Body of pancreas (tissue), 4 donors: ENCODE measurements at regions not wholly inside any gene's neighbourhood (a gene's known extent, or its start where the extent isn't known, plus 50 kb on each side); places are given as distances from the start of the nearest gene placed in this dataset.

Experiments used
- ATAC-seq: fragments of 150-250 bp; one replicate; pipeline ENCODE4 v1.9.1; 2016
- DNase-seq, 4 donors: peaks; one replicate each; pipeline ENCODE4 v3.0.0-alpha.2; 2019
- H3K27ac ChIP-seq, 4 donors: fragments of 200-600 bp; sonication (generic); 1 replicate in 3 of 4; 2 replicates in 1 of 4; pipeline versions ENCODE4 v1.5.1 to v1.6.1; 2016 to 2019; ENCODE audit warnings: mild to moderate bottlenecking in 1 of 4, mixed read lengths in 1 of 4, moderate library complexity in 1 of 4
- H3K27me3 ChIP-seq, 2 donors: fragments of 200-600 bp; sonication (generic); one replicate each; pipeline ENCODE4 v1.6.0; 2016; ENCODE audit warnings: mild to moderate bottlenecking in 1 of 2
- H3K36me3 ChIP-seq, 2 donors: fragments of 200-600 bp; sonication (generic); replicated peaks in 1 of 2; 2 replicates each; pipeline ENCODE4 v1.5.1; 2016; ENCODE audit warnings: low read depth in 2 of 2; ENCODE audit not compliant: insufficient read depth in 1 of 2
- H3K4me1 ChIP-seq: fragments of 200-600 bp; sonication (generic); one replicate; pipeline ENCODE4 v1.6.0; 2016
- H3K4me3 ChIP-seq, 2 donors: fragments of 200-600 bp; sonication (generic); 1 replicate in 1 of 2; 2 replicates in 1 of 2; pipeline ENCODE4 v1.5.1; 2016 to 2019
- H3K9me3 ChIP-seq, 3 donors: fragments of 200-600 bp; sonication (generic); 1 replicate in 2 of 3; 2 replicates in 1 of 3; pipeline ENCODE4 v1.5.1; 2016
- CTCF ChIP-seq, 7 experiments: fragments of 450-650 bp in 4 of 7; fragments of 200-600 bp in 3 of 7; sonication (generic) in 3 of 7; IDR thresholded peaks; one replicate each; pipeline ENCODE4 v1.5.1; 2016 to 2019; ENCODE audit warnings: antibody characterized with exemption in 7 of 7
- POLR2A ChIP-seq, 3 donors: fragments of 450-650 bp; IDR thresholded peaks; one replicate each; pipeline ENCODE4 v1.6.1; 2016; ENCODE audit warnings: antibody characterized with exemption in 3 of 3, mild to moderate bottlenecking in 2 of 3
- WGBS, 2 donors: methylation state at CpG; one replicate each; pipeline ENCODE4 v1.1.5; 2017; 5-methylcytosine and 5-hydroxymethylcytosine counted together
- intact Hi-C: fragments of 100-400 bp; cut with DNase I; formaldehyde crosslinking; loops from one replicate; pipeline ENCODE4 v1.15.1; 2023

DNA sequence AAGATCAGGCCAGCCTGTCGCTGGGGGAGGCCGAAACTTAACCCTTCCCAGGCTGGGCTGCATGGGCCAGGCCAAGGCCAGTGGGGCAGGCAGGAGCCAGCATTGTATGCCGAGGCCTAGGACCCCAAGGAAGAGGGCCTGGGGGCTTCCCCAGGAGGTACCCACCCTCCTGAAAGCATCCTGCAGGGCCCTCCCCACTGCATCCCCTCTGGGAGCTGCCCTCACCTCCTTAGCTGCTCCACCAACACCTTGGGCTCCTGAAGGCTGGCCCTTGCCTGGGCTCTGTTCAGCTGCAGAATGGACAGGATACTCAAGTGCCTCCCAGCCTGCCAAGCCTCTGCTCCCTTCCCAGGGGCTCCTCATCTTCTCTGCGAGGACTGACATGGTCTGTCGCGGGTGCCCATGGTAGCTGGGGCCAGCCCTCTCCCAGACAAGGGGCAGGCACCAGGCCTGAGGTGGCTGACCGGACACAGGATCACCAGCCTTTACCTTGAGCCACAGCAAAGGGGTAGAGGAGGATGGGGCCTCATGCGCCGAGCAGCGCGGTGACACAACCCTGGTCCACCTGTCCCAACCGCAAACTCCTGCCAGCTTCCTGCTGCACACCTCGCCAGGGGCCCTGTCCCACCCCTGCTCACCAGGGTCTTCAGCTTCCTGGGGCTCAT is 94.2 kb downstream of the MICALL2 start:
- Histone ChIP-seq H3K36me3 (no peaks in the 10 kb centered on the region), H3K4me3 (no peak overlapping the region), H3K9me3 (peaks cover 0 to 8% (median 0%) of the 10 kb centered on the region in 3 donors), H3K27ac (no peak overlapping the region), H3K4me1 (no peaks in the 10 kb centered on the region), H3K27me3 (peaks cover 0 to 16% of the 10 kb centered on the region in 2 donors)
- intact Hi-C loops = no loop called here
- 77% methylated on average over 13 of the region's 13 CpGs; no CpG with 5 or more reads in 1 of the 2 donors for WGBS, 2 donors
- ATAC-seq (no peak), DNase-seq (no peak)
- TF ChIP-seq CTCF (IDR thresholded peaks at IDR 0.05) = no peak
- TF ChIP-seq POLR2A (IDR thresholded peaks at IDR 0.05) = no peak

GRCh38 chr7:1365846-1366245 is 93.4 kb downstream of the MICALL2 start:
- Histone ChIP-seq H3K4me3 (no peak overlapping the region), H3K36me3 (no peaks in the 10 kb centered on the region), H3K9me3 (peaks cover 0 to 8% (median 0%) of the 10 kb centered on the region in 3 donors), H3K27ac (no peak overlapping the region), H3K4me1 (no peaks in the 10 kb centered on the region), H3K27me3 (peaks cover 0 to 23% of the 10 kb centered on the region in 2 donors)
- TF ChIP-seq CTCF (IDR thresholded peaks at IDR 0.05) (no peak), POLR2A (IDR thresholded peaks at IDR 0.05) (no peak)
- intact Hi-C loops = no loop called here
- ATAC-seq = no peak
- WGBS, 2 donors = 78 to 85% methylated on average over 5 to 7 of the region's 7 CpGs
- DNase-seq = no peak

GRCh38 chr7:1366801-1367405 is 92.4 kb downstream of the MICALL2 start:
- Histone ChIP-seq H3K4me1 (no peaks in the 10 kb centered on the region), H3K36me3 (no peaks in the 10 kb centered on the region), H3K4me3 (no peak overlapping the region), H3K27me3 (peaks cover 0 to 28% of the 10 kb centered on the region in 2 donors), H3K27ac (no peak overlapping the region), H3K9me3 (peaks cover 0 to 8% (median 0%) of the 10 kb centered on the region in 3 donors)
- TF ChIP-seq CTCF (IDR thresholded peaks at IDR 0.05) (no peak), POLR2A (IDR thresholded peaks at IDR 0.05) (no peak)
- 17 to 42% methylated on average over 2 to 13 of the region's 13 CpGs for WGBS, 2 donors
- DNase-seq = no peak
- no peak for ATAC-seq
- intact Hi-C loops = no loop called here

DNA sequence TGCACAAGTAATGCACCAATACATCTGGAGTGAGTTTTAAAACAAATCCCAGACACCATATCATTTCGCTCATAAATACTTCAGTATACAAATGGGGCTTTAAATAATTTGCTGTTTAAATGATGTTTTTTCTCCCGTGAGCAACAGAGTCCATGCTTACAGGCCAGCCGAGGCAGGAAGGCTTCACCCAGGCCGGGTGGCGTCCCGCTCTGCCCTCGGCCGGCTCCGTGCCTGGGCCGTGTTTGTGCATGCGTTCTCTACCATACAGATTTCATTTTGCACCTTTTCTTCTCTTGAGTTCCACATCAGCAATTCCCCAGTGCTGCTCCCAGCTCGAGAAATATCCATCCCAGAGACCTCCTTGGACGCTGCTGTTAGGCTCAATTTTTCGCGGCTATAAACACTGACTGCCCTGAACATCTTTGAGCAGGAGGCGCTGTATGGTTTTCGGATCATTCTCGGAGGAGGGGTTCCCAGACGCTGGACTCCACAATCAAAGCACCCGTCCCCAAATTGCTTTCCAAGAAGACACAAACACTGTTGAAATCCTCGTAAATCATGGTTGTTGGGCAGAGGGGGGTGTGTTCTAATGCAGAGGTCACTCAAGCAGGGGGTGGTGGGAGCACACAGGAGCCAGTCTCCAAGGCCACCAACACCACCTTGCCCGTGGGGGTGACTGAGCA is 91.6 kb downstream of the MICALL2 start:
- 41 to 46% methylated on average over 21 to 22 of the region's 22 CpGs for WGBS, 2 donors
- no peak for ATAC-seq
- peaks cover 0 to 28% of the 10 kb centered on the region in 2 donors for H3K27me3 ChIP-seq

More for the DNA sequence above, 91.6 kb downstream of the MICALL2 start:
- Histone ChIP-seq H3K9me3 (peaks cover 0 to 8% (median 0%) of the 10 kb centered on the region in 3 donors), H3K27ac (no peak overlapping the region), H3K36me3 (no peaks in the 10 kb centered on the region), H3K4me3 (no peak overlapping the region), H3K4me1 (no peaks in the 10 kb centered on the region)
- no peak for TF ChIP-seq CTCF (IDR thresholded peaks at IDR 0.05)
- TF ChIP-seq POLR2A (IDR thresholded peaks at IDR 0.05) = no peak
- intact Hi-C loops = no loop called here
- no peak for DNase-seq
